Stomach (tissue), 8 donors: ENCODE measurements at regions not wholly inside any gene's neighbourhood (a gene's known extent, or its start where the extent isn't known, plus 50 kb on each side); places are given as distances from the start of the nearest gene placed in this dataset.

ENCODE experiments used
- DNase-seq, 2 donors: peaks; one replicate each; pipeline versions ENCODE4 v3.0.0 to v3.0.0-alpha.2; 2013 to 2019
- H3K27ac ChIP-seq, 5 donors: fragments of 200-600 bp in 4 of 5; sonication (generic) in 4 of 5; one replicate each; pipeline ENCODE4 v1.5.1; 2013 to 2019; ENCODE audit warnings: mild to moderate bottlenecking in 1 of 5, moderate library complexity in 1 of 5
- H3K27me3 ChIP-seq, 3 donors: fragments of 200-600 bp; sonication (generic); one replicate each; pipeline ENCODE4 v1.5.1; 2017 to 2019; ENCODE audit warnings: mixed run types in 1 of 3
- H3K36me3 ChIP-seq, 4 donors: fragments of 200-600 bp; sonication (generic); 1 replicate in 3 of 4; 2 replicates in 1 of 4; pipeline ENCODE4 v1.5.1; 2016 to 2019
- H3K4me1 ChIP-seq, 4 donors: fragments of 200-600 bp; sonication (generic); one replicate each; pipeline ENCODE4 v1.5.1; 2016 to 2019
- H3K4me3 ChIP-seq, 4 donors: fragments of 200-600 bp; sonication (generic) in 3 of 4; one replicate each; pipeline ENCODE4 v1.5.1; 2016 to 2019; ENCODE audit warnings: mild to moderate bottlenecking in 1 of 4
- H3K9me3 ChIP-seq, 4 donors: fragments of 200-600 bp; sonication (generic); one replicate each; pipeline ENCODE4 v1.5.1; 2016 to 2019
- EP300 ChIP-seq: sonication (generic); formaldehyde crosslinking; IDR thresholded peaks from one replicate; pipeline ENCODE4 v1.6.1; 2017; ENCODE audit warnings: antibody characterized with exemption
- POLR2A ChIP-seq, 4 donors: fragments of 450-650 bp; IDR thresholded peaks; one replicate each; pipeline ENCODE4 v1.6.1; 2016; ENCODE audit warnings: antibody characterized with exemption in 4 of 4, control low read depth in 2 of 4, mild to moderate bottlenecking in 1 of 4, moderate library complexity in 1 of 4
- POLR2AphosphoS5 ChIP-seq, 3 donors: sonication (generic); formaldehyde crosslinking; IDR thresholded peaks; one replicate each; pipeline ENCODE4 v1.6.1; 2016; ENCODE audit warnings: antibody characterized with exemption in 3 of 3
- WGBS, 5 donors: extraction: QIAGEN DNeasy Blood & Tissue Kit in 3 of 5; methylation state at CpG; one replicate each; pipeline versions ENCODE4 v1.1.5 to v1.1.7; 2013 to 2018; 5-methylcytosine and 5-hydroxymethylcytosine counted together
- intact Hi-C: fragments of 100-400 bp; cut with DNase I; formaldehyde crosslinking; loops from one replicate; pipeline ENCODE4 v1.15.1; 2023; ENCODE audit warnings: low total_unique reads
- TF ChIP-seq, protein P1 (sequence below), 7 experiments: fragments of 450-650 bp in 4 of 7; fragments of 200-600 bp in 3 of 7; sonication (generic) in 3 of 7; IDR thresholded peaks; one replicate each; pipeline ENCODE4 v1.5.1; 2016 to 2019; ENCODE audit warnings: antibody characterized with exemption in 7 of 7, control low read depth in 2 of 7, mild to moderate bottlenecking in 1 of 7
- donor health status: healthy with polysubstance abuse.
- donor health status: Bipolar disorder and iron deficiency.
- donor health status: healthy.

- Histone ChIP-seq H3K4me1 (no peaks in the 10 kb centered on the region), H3K36me3 (no peaks in the 10 kb centered on the region), H3K4me3 (no peak overlapping the region), H3K27me3 (no peaks in the 10 kb centered on the region), H3K9me3 (no peaks in the 10 kb centered on the region), H3K27ac (no peak overlapping the region)
- intact Hi-C loops = no loop called here
- DNase-seq = no peak
- 43 to 70% (median 63%) methylated on average over 2 of the region's 2 CpGs for WGBS, 5 donors
- no peak for TF ChIP-seq EP300
- TF ChIP-seq, protein P1, sequence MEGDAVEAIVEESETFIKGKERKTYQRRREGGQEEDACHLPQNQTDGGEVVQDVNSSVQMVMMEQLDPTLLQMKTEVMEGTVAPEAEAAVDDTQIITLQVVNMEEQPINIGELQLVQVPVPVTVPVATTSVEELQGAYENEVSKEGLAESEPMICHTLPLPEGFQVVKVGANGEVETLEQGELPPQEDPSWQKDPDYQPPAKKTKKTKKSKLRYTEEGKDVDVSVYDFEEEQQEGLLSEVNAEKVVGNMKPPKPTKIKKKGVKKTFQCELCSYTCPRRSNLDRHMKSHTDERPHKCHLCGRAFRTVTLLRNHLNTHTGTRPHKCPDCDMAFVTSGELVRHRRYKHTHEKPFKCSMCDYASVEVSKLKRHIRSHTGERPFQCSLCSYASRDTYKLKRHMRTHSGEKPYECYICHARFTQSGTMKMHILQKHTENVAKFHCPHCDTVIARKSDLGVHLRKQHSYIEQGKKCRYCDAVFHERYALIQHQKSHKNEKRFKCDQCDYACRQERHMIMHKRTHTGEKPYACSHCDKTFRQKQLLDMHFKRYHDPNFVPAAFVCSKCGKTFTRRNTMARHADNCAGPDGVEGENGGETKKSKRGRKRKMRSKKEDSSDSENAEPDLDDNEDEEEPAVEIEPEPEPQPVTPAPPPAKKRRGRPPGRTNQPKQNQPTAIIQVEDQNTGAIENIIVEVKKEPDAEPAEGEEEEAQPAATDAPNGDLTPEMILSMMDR (IDR thresholded peaks at IDR 0.05) = no peak
- TF ChIP-seq POLR2A (IDR thresholded peaks at IDR 0.05) = no peak
Measured at GRCh38 chr2:56475191-56475590, 291.4 kb downstream of the CCDC85A start.

DNA sequence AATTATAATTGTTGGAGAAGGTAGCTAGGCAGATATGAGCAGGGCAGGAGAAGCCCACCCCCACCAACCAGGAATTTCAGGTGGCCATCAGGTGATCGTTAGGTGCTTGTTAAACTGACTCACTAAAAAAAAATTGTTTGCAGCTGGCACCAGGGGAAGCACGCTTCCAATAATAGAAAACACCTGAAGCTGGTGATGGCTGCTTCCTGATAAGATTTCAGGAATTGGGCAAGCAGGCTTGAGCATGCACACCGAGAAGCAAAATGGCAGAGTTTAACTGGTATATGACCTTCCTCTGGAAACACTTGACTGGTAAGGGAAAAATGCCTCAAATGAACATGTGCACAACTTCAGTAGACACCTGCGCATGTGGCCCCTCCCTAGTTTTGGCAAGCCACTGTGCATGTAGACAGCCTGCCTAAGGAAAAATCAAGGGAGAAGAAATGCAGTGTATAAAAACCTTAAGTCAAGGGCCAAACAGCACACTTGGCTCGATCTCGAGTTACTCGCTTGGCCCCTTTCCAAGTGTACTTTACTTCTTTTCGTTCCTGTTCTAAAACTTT is 292.8 kb downstream of the CCDC85A start:
- TF ChIP-seq EP300 (no peak), POLR2AphosphoS5 (IDR thresholded peaks at IDR 0.05) (no peak), POLR2A (IDR thresholded peaks at IDR 0.05) (no peak)
- TF ChIP-seq, protein P1 (IDR thresholded peaks at IDR 0.05) = no peak
- Histone ChIP-seq H3K4me1 (no peaks in the 10 kb centered on the region), H3K36me3 (no peaks in the 10 kb centered on the region), H3K4me3 (no peak overlapping the region), H3K27me3 (no peaks in the 10 kb centered on the region), H3K27ac (no peak overlapping the region), H3K9me3 (no peaks in the 10 kb centered on the region)
- DNase-seq = no peak
- 52 to 71% (median 63%) methylated on average over 8 of the region's 8 CpGs for WGBS, 5 donors
- intact Hi-C loops = no loop called here

DNA sequence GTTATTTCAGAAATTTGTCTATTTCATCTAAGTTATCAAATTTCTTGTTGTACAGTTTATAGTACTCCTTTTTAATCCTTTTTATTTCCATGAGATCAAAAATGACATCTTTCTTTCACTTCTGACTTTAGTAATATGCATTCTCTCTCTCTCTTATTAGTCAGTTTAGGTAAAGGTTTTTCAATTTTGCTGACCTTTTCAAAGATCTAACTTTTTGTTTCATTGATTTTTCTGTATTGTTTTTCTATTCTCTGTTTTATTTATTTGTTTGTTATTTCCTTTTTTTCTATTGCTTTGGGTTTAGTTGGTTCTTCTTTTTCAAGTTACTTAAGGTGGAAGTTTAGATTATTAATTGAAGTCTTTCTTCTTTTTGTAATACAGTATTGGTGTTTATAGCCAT is 294.2 kb downstream of the CCDC85A start:
- Histone ChIP-seq H3K36me3 (no peaks in the 10 kb centered on the region), H3K4me3 (no peak overlapping the region), H3K4me1 (no peaks in the 10 kb centered on the region), H3K27ac (no peak overlapping the region), H3K9me3 (no peaks in the 10 kb centered on the region), H3K27me3 (no peaks in the 10 kb centered on the region)
- DNase-seq = no peak
- TF ChIP-seq, protein P1 (IDR thresholded peaks at IDR 0.05) = no peak
- TF ChIP-seq EP300 (no peak), POLR2A (IDR thresholded peaks at IDR 0.05) (no peak), POLR2AphosphoS5 (IDR thresholded peaks at IDR 0.05) (no peak)
- intact Hi-C loops = no loop called here

GRCh38 chr2:56483081-56483480 is 299.3 kb downstream of the CCDC85A start:
- Histone ChIP-seq H3K4me3 (no peak overlapping the region), H3K4me1 (no peaks in the 10 kb centered on the region), H3K27me3 (no peaks in the 10 kb centered on the region), H3K27ac (no peak overlapping the region), H3K36me3 (no peaks in the 10 kb centered on the region), H3K9me3 (no peaks in the 10 kb centered on the region)
- intact Hi-C loops = no loop called here
- no peak for DNase-seq
- TF ChIP-seq EP300 = no peak
- TF ChIP-seq, protein P1 (IDR thresholded peaks at IDR 0.05) = no peak
- no peak for TF ChIP-seq POLR2A (IDR thresholded peaks at IDR 0.05)
- no peak for TF ChIP-seq POLR2AphosphoS5 (IDR thresholded peaks at IDR 0.05)
- WGBS, 5 donors = 46 to 70% (median 65%) methylated on average over 2 of the region's 2 CpGs
